Gastrocnemius medialis (tissue), 4 donors: ENCODE measurements at regions not wholly inside any gene's neighbourhood (a gene's known extent, or its start where the extent isn't known, plus 50 kb on each side); places are given as distances from the start of the nearest gene placed in this dataset.

Experiments
- ATAC-seq, 2 donors: fragments of 150-250 bp; one replicate each; pipeline ENCODE4 v1.9.1; 2016
- DNase-seq, 2 donors: peaks; one replicate each; pipeline ENCODE4 v3.0.0-alpha.2; 2019
- H3K27ac ChIP-seq, 4 donors: fragments of 200-600 bp; sonication (generic); 1 replicate in 1 of 4; 2 replicates in 3 of 4; pipeline ENCODE4 v1.5.1; 2016 to 2018; ENCODE audit warnings: mild to moderate bottlenecking in 2 of 4, moderate library complexity in 1 of 4
- H3K27me3 ChIP-seq, 3 donors: fragments of 200-600 bp; sonication (generic) in 2 of 3; 1 replicate in 1 of 3; 2 replicates in 2 of 3; pipeline versions ENCODE4 v1.5.1 to v1.6.0; 2016 to 2019; ENCODE audit warnings: mild to moderate bottlenecking in 1 of 3, moderate library complexity in 1 of 3
- H3K36me3 ChIP-seq, 2 donors: fragments of 200-600 bp; sonication (generic) in 1 of 2; one replicate each; pipeline ENCODE4 v1.5.1; 2017 to 2018
- H3K4me1 ChIP-seq, 2 donors: fragments of 200-600 bp; sonication (generic) in 1 of 2; one replicate each; pipeline ENCODE4 v1.5.1; 2016 to 2017; ENCODE audit warnings: mild to moderate bottlenecking in 2 of 2
- H3K4me3 ChIP-seq, 4 donors: fragments of 200-600 bp; sonication (generic) in 3 of 4; 1 replicate in 1 of 4; 2 replicates in 3 of 4; pipeline ENCODE4 v1.5.1; 2016 to 2019; ENCODE audit warnings: mild to moderate bottlenecking in 2 of 4
- H3K9me3 ChIP-seq, 3 donors: fragments of 200-600 bp; sonication (generic) in 2 of 3; 1 replicate in 1 of 3; 2 replicates in 2 of 3; pipeline ENCODE4 v1.5.1; 2016 to 2019
- CTCF ChIP-seq, 5 experiments: fragments of 450-650 bp in 3 of 5; fragments of 200-600 bp in 2 of 5; sonication (generic) in 2 of 5; IDR thresholded peaks in 4 of 5; conservative IDR thresholded peaks in 1 of 5; 1 replicate in 4 of 5; 2 replicates in 1 of 5; pipeline ENCODE4 v1.5.1; 2016 to 2019; ENCODE audit warnings: antibody characterized with exemption in 5 of 5, mild to moderate bottlenecking in 3 of 5, moderate library complexity in 3 of 5
- POLR2A ChIP-seq, 2 donors: fragments of 450-650 bp; IDR thresholded peaks; one replicate each; pipeline ENCODE4 v1.6.1; 2017; ENCODE audit warnings: antibody characterized with exemption in 2 of 2, mild to moderate bottlenecking in 2 of 2, moderate library complexity in 2 of 2
- in situ Hi-C, 4 donors: fragments of 200-750 bp; cut with MboI; loops; one replicate each; pipeline versions ENCODE4 v1.15.0 to v1.8.0; 2017; ENCODE audit warnings: low sequenced_read_pairs in 4 of 4
- intact Hi-C: fragments of 100-400 bp; cut with DNase I; formaldehyde crosslinking; loops from one replicate; pipeline ENCODE4 v1.15.1; 2023; ENCODE audit warnings: low total_unique reads

DNA sequence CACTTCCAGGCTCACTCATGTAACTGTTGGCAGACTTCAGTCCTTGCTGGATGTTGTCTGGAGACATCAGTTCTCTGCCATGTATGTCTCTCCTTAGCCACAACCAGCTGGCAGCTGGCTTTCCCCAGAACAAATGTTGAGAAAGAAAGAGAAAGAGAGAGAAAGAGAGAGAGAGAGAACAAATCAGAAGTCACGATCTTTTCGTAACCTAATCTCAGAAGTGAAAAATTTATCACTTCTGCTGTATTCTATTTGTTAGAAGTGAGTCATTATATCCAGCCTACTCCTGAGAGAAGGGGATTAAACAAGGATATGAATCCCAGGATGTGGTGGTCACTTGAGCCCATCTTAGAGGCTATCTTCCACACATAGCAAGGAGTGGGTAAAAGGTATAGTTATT lies 101.2 kb downstream of the BTG1 start:
- intact Hi-C loops = no loop called here
- TF ChIP-seq POLR2A (IDR thresholded peaks at IDR 0.05) = no peak
- TF ChIP-seq CTCF (IDR thresholded peaks at IDR 0.05 in 4 of 5, conservative IDR thresholded peaks at IDR 0.05 in 1 of 5) = no peak

DNA sequence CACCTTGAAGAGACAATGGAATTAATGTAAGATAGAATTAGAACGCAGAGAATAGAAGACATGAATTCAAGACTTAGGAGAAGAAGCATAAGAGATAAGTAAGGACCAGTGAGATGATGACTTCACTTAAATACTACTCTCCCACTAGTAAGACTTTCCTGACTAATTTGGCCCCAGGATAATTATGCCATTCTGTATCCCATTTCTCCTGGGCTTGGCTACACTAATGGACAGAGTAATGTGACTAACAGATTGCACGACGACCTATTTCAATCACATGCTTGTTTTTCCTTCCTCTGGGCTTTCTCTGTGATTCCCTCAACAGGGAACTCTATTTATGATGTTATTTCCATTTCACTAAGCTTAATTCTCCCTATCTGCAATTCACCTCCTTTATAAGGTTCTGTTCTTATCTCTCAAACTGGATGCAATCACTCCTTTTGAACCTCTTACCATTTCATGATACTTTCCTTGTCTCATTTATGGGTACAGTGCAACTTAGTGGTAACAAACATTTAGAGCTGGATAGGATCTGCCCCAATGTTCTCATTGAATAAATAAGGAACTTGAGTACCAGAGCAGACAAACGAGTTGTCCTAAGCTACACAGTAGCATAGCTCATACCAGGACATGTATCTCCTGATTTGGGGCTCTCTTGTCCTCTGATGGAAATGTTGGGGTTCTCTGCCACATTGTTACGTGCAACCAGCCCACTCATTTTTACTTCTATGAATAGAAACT lies 102.7 kb downstream of the BTG1 start:
- intact Hi-C loops (no loop called here), in situ Hi-C loops (no loop called here)
- no peak for ATAC-seq
- Histone ChIP-seq H3K4me1 (no peaks in the 10 kb centered on the region), H3K9me3 (no peaks in the 10 kb centered on the region), H3K27ac (no peak overlapping the region), H3K27me3 (no peaks in the 10 kb centered on the region), H3K36me3 (no peaks in the 10 kb centered on the region), H3K4me3 (no peak overlapping the region)
- DNase-seq = no peak
- no peak for TF ChIP-seq POLR2A (IDR thresholded peaks at IDR 0.05)
- no peak for TF ChIP-seq CTCF (IDR thresholded peaks at IDR 0.05 in 4 of 5, conservative IDR thresholded peaks at IDR 0.05 in 1 of 5)

More for the DNA sequence above, 101.2 kb downstream of the BTG1 start:
- Histone ChIP-seq H3K4me1 (no peaks in the 10 kb centered on the region), H3K27me3 (no peaks in the 10 kb centered on the region), H3K9me3 (no peaks in the 10 kb centered on the region), H3K4me3 (no peak overlapping the region), H3K36me3 (no peaks in the 10 kb centered on the region), H3K27ac (no peak overlapping the region)
- DNase-seq (no peak), ATAC-seq (no peak)
- in situ Hi-C loops = no loop called here

DNA sequence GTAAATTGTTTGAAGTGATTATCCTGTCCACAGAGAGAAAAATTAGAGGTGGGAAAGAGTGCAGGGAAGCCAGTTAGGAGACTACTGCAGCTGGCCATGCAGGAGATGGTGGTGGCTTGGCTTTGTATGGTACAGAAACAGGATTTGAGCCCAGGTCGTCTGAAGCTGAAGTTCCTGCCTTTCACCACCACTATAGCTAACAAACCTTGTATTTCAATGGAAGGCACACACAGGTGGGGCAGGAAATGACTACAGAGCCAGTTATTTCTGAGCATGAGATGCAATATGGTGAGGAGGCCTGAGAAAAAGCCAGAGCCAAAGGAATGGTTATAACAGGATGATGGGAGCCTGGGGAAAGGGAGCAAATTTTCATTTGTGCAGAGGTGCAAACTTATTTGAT lies 103.9 kb downstream of the BTG1 start:
- Histone ChIP-seq H3K27ac (no peak overlapping the region), H3K9me3 (no peaks in the 10 kb centered on the region), H3K27me3 (no peaks in the 10 kb centered on the region), H3K4me1 (peaks cover 0 to 2% of the 10 kb centered on the region in 2 donors), H3K36me3 (no peaks in the 10 kb centered on the region), H3K4me3 (no peak overlapping the region)
- ATAC-seq (no peak), DNase-seq (no peak)
- intact Hi-C loops = no loop called here
- TF ChIP-seq POLR2A (IDR thresholded peaks at IDR 0.05) (no peak), CTCF (IDR thresholded peaks at IDR 0.05 in 4 of 5, conservative IDR thresholded peaks at IDR 0.05 in 1 of 5) (no peak)
- in situ Hi-C loops = no loop called here

DNA sequence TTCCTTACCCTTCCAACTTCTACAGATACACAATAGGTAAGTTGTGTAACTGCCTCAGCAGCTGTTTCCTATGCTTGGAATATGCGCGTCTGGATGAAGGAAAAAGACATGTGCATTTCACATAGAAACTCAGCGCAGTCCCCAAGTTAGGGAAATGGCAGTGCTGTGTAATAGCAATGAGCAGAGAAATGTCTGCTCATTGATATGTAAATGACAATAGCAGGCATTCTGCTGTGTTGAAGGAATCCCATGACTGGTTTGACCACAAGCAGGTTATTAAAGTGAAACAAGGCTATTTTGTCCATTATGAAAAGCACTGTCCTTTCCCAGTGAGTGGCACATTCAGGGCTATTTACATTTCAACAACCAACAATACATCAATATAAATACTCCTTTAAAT lies 106.6 kb downstream of the BTG1 start:
- no peak for DNase-seq
- Histone ChIP-seq H3K27me3 (no peaks in the 10 kb centered on the region), H3K9me3 (no peaks in the 10 kb centered on the region), H3K4me3 (no peak overlapping the region), H3K27ac (no peak overlapping the region), H3K4me1 (peaks cover 17 to 19% of the 10 kb centered on the region in 2 donors), H3K36me3 (no peaks in the 10 kb centered on the region)
- TF ChIP-seq POLR2A (IDR thresholded peaks at IDR 0.05) (no peak), CTCF (IDR thresholded peaks at IDR 0.05 in 4 of 5, conservative IDR thresholded peaks at IDR 0.05 in 1 of 5) (no peak)
- no peak for ATAC-seq
- intact Hi-C loops (no loop called here), in situ Hi-C loops (no loop called here)

GRCh38 chr12:92038476-92038875 lies 107.2 kb downstream of the BTG1 start:
- H3K9me3 ChIP-seq = no peaks in the 10 kb centered on the region
- no peak for ATAC-seq
- no peak for DNase-seq
- no peak for TF ChIP-seq CTCF (IDR thresholded peaks at IDR 0.05 in 4 of 5, conservative IDR thresholded peaks at IDR 0.05 in 1 of 5)
- no peak for TF ChIP-seq POLR2A (IDR thresholded peaks at IDR 0.05)
- intact Hi-C loops = no loop called here
- peaks cover 17 to 19% of the 10 kb centered on the region in 2 donors for H3K4me1 ChIP-seq
- H3K27ac ChIP-seq = no peak overlapping the region
- in situ Hi-C loops = no loop called here
- no peak overlapping the region for H3K4me3 ChIP-seq
- no peaks in the 10 kb centered on the region for H3K36me3 ChIP-seq
- H3K27me3 ChIP-seq = no peaks in the 10 kb centered on the region
